ENCODE measurements at regions not wholly inside any gene's neighbourhood (a gene's known extent, or its start where the extent isn't known, plus 50 kb on each side); places are given as distances from the start of the nearest gene placed in this dataset.

DNA sequence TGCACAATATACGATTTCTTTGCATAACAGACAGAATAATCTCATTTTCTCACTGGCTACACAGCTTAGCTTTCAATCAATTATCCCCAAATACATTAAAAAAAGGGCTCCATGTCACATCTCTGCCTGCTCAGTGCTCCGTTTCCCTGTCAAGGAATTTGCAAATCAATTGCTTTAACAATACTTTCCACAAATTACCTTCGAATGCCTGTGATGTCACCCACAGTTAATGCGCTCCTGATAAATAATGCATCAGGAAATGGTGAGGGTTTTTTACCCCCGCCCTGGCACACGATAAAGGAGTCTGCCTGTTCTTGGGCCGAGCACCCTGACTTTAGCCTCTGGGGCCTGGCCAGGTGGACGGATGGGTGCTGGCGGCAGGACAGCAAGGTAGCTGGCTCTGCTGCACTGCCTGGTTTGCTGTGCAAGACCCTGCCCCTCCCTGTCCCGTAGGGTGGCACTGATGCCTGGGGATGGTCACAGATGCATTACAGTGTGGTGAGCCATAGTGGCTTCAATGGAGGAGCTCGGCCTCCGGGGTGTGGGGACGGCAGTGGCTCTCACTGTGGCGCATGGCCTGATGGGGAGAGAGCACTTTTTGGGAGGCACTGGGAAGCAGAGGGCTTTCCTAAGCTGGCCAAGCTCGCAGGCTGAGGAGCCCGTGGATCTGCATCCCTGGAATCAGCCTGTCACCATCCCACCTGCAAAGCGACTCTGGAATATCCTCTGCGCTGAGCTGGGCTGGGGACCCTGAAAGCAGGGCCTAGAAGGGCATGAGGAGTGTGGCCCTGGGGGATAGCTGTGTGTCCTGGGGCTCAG is 88.3 kb upstream of the HS6ST1 start:
- Histone ChIP-seq H3K27ac (ENCODE audit: low read length) (no peak overlapping the region), H3K9ac (ENCODE audit: low read length) (no peak overlapping the region), H3K4me3 (ENCODE audit: low read length) (no peak overlapping the region), H3F3A (ENCODE audit: low read length, unreplicated experiment) (no peaks in the 10 kb centered on the region), H4K20me1 (ENCODE audit: low read length) (no peaks in the 10 kb centered on the region), H3K4me1 (ENCODE audit: insufficient read depth, low read length) (peaks cover 10% of the 10 kb centered on the region), H3K9me2 (replicated peaks; ENCODE audit: low read length) (no peaks in the 10 kb centered on the region), H3K79me2 (ENCODE audit: low read length) (no peaks in the 10 kb centered on the region), H3K27me3 (ENCODE audit: low read length) (no peaks in the 10 kb centered on the region), H3K36me3 (ENCODE audit: low read depth, low read length) (no peaks in the 10 kb centered on the region), H2AFZ (ENCODE audit: low read length) (no peak overlapping the region), H3K9me3 (ENCODE audit: low read length) (no peaks in the 10 kb centered on the region), H3K4me2 (ENCODE audit: low read length) (no peak overlapping the region)
- POLR2A ChIA-PET (ENCODE audit: unreplicated experiment), result no interaction called here
- intact Hi-C loops (cut with micrococcal nuclease), result no loop called here
- CTCF ChIA-PET, result no interaction called here
- DNase-seq (no peak), ATAC-seq (no peak)
- no TSS peak for BruUV-seq (replicated peaks)
- no peak for TF ChIP-seq EZH2 (IDR thresholded peaks at IDR 0.05; ENCODE audit: low read length, unreplicated experiment)
- no peak for TF ChIP-seq EZH2phosphoT487 (IDR thresholded peaks at IDR 0.05; ENCODE audit: borderline replicate concordance, low read length)
- TF ChIP-seq, protein P1, sequence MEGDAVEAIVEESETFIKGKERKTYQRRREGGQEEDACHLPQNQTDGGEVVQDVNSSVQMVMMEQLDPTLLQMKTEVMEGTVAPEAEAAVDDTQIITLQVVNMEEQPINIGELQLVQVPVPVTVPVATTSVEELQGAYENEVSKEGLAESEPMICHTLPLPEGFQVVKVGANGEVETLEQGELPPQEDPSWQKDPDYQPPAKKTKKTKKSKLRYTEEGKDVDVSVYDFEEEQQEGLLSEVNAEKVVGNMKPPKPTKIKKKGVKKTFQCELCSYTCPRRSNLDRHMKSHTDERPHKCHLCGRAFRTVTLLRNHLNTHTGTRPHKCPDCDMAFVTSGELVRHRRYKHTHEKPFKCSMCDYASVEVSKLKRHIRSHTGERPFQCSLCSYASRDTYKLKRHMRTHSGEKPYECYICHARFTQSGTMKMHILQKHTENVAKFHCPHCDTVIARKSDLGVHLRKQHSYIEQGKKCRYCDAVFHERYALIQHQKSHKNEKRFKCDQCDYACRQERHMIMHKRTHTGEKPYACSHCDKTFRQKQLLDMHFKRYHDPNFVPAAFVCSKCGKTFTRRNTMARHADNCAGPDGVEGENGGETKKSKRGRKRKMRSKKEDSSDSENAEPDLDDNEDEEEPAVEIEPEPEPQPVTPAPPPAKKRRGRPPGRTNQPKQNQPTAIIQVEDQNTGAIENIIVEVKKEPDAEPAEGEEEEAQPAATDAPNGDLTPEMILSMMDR (conservative IDR thresholded peaks at IDR 0.05; ENCODE audit: low read depth, low read length), result no peak

DNA sequence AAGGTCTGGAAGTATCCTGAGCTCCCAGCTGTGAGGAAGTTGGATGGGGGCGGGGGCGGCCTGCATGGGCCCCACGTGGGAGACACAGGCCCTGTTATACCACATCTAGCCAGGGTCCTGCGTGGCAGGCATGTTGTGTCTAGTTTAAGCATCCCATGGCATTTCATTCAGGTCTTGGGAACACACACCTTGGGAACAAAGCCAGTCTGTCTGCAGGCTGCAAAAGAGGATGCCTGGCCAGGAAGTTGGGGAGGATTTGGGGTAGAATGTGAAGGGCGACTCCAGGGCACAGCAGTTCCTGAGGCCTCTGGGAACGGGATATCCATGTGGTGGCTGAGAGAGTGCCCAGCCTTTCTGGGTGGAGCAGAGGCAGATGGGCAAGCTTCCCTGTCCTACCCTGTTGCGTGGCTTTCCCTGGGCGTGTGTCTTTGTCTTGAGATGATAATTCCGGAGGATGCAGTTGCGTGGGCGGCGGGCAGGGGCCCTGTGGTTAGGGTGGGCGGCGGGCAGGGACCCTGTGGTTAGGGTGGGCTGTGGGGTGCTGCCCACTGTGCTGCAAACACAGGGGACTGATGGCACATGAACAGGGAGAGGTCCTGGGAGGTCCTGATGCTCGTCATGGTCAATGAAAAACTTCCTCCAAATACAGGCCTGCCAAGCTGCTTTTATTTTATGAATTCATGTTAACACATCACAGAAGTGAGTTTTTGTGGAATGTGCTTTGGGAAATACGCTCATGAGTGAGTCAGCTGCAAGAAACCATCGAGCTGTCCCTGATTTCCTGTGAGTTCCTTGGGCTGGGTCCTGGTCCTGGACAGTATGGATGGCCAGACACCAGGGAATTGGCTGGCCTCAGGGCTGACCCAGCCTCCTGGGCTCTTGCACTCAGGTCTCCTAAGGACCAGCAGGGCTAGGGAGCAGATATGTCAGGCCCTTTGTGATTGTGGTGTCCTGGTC is 90.0 kb upstream of the HS6ST1 start:
- Histone ChIP-seq H3K4me2 (ENCODE audit: low read length) (peak overlapping the region; percentile 25; the same call in 1 of the 2 replicates), H3K27ac (ENCODE audit: low read length) (no peak overlapping the region), H3K27me3 (ENCODE audit: low read length) (no peaks in the 10 kb centered on the region), H3K9me2 (replicated peaks; ENCODE audit: low read length) (no peaks in the 10 kb centered on the region), H4K20me1 (ENCODE audit: low read length) (no peaks in the 10 kb centered on the region), H3K79me2 (ENCODE audit: low read length) (no peaks in the 10 kb centered on the region), H2AFZ (ENCODE audit: low read length) (peak overlapping the region; percentile 29), H3K4me1 (ENCODE audit: insufficient read depth, low read length) (peaks cover 10% of the 10 kb centered on the region), H3K9me3 (ENCODE audit: low read length) (no peaks in the 10 kb centered on the region), H3K9ac (ENCODE audit: low read length) (no peak overlapping the region), H3K36me3 (ENCODE audit: low read depth, low read length) (no peaks in the 10 kb centered on the region), H3F3A (ENCODE audit: low read length, unreplicated experiment) (no peaks in the 10 kb centered on the region), H3K4me3 (ENCODE audit: low read length) (no peak overlapping the region)
- ChIA-PET POLR2A (ENCODE audit: unreplicated experiment) (no interaction called here), CTCF (no interaction called here)
- intact Hi-C loops (cut with micrococcal nuclease), result no loop called here
- peak; percentile 53 for DNase-seq
- ATAC-seq, result peak; percentile 53
- TF ChIP-seq, protein P1 (conservative IDR thresholded peaks at IDR 0.05; ENCODE audit: low read depth, low read length), result no peak
- TF ChIP-seq EZH2phosphoT487 (IDR thresholded peaks at IDR 0.05; ENCODE audit: borderline replicate concordance, low read length), result no peak
- BruUV-seq (replicated peaks), result no TSS peak
